Thoracic aorta (tissue), 2 donors: ENCODE measurements at regions not wholly inside any gene's neighbourhood (a gene's known extent, or its start where the extent isn't known, plus 50 kb on each side); places are given as distances from the start of the nearest gene placed in this dataset.

ENCODE experiments used
- ATAC-seq: fragments of 150-250 bp; one replicate; pipeline ENCODE4 v1.8.0; 2017; ENCODE audit warnings: low read depth; ENCODE audit not compliant: insufficient number of reproducible peaks, low FRiP score
- DNase-seq: peaks from one replicate; pipeline ENCODE4 v3.0.0-alpha.2; 2020; ENCODE audit warnings: low spot score
- H3K27ac ChIP-seq, 2 donors: fragments of 200-600 bp; sonication (generic); 1 replicate in 1 of 2; 2 replicates in 1 of 2; pipeline ENCODE4 v1.5.1; 2016; ENCODE audit warnings: mild to moderate bottlenecking in 2 of 2, moderate library complexity in 2 of 2
- H3K27me3 ChIP-seq: fragments of 200-600 bp; sonication (generic); replicated peaks from 2 replicates; pipeline ENCODE4 v1.6.0; 2016; ENCODE audit warnings: mild to moderate bottlenecking; ENCODE audit not compliant: insufficient read depth
- H3K36me3 ChIP-seq: fragments of 200-600 bp; sonication (generic); one replicate; pipeline ENCODE4 v1.5.1; 2016
- H3K4me1 ChIP-seq, 2 donors: fragments of 200-600 bp; sonication (generic); 1 replicate in 1 of 2; 2 replicates in 1 of 2; pipeline versions ENCODE4 v1.5.1 to v1.6.0; 2016; ENCODE audit warnings: low read depth in 2 of 2, mild to moderate bottlenecking in 1 of 2; ENCODE audit not compliant: control insufficient read depth in 1 of 2
- H3K4me3 ChIP-seq: fragments of 200-600 bp; sonication (generic); 2 replicates; pipeline ENCODE4 v1.5.1; 2016; ENCODE audit warnings: mild to moderate bottlenecking
- H3K9me3 ChIP-seq: fragments of 200-600 bp; sonication (generic); 2 replicates; pipeline ENCODE4 v1.5.1; 2016
- TF ChIP-seq, protein P1 (sequence below): fragments of 200-600 bp; sonication (generic); IDR thresholded peaks from one replicate; pipeline ENCODE4 v1.5.1; 2019; ENCODE audit warnings: antibody characterized with exemption

DNA sequence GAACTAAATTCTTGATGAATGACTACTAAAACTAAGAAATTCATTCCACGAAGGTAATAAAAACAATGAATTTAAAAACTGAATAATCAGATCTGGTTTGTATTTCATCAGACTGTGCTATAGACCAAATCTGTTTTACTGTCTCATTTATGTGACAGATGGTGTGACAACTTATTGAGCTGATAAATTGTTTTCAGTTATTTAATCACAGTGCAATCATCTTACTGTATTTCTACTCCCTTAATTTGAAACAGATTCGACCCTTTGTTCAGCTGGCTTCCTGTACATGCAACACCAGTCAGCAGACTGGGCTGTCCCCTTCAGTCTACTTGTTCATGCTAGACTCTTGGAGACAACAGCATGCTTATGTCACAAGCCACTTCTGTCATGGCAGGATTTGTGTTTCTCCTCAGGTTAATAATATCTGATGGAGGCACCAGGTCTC lies 150.9 kb downstream of the MBL2 start:
- Histone ChIP-seq H3K27ac (no peak overlapping the region), H3K4me3 (no peak overlapping the region), H3K27me3 (no peaks in the 10 kb centered on the region), H3K36me3 (no peaks in the 10 kb centered on the region), H3K9me3 (no peaks in the 10 kb centered on the region), H3K4me1 (no peaks in the 10 kb centered on the region)
- DNase-seq, result no peak
- TF ChIP-seq, protein P1, sequence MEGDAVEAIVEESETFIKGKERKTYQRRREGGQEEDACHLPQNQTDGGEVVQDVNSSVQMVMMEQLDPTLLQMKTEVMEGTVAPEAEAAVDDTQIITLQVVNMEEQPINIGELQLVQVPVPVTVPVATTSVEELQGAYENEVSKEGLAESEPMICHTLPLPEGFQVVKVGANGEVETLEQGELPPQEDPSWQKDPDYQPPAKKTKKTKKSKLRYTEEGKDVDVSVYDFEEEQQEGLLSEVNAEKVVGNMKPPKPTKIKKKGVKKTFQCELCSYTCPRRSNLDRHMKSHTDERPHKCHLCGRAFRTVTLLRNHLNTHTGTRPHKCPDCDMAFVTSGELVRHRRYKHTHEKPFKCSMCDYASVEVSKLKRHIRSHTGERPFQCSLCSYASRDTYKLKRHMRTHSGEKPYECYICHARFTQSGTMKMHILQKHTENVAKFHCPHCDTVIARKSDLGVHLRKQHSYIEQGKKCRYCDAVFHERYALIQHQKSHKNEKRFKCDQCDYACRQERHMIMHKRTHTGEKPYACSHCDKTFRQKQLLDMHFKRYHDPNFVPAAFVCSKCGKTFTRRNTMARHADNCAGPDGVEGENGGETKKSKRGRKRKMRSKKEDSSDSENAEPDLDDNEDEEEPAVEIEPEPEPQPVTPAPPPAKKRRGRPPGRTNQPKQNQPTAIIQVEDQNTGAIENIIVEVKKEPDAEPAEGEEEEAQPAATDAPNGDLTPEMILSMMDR, result no peak
- no peak for ATAC-seq

DNA sequence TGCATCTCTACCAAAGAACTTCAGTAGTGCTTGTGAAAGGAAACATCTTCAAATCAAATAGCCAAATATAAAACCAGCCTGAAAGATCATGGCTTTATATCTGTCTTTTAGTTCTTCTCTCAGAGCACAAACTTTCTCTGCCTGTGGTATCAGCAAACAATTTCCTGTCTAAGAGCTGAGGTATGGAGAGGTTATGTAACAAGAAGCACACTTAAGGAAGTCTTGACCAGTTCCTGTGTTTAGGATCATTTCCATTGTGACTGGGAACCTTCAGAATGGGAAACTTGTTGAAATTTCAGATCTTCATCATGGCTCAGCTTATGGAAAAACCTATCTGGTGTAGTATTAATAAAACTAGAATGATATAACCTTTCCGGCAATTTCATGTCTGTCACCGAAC lies 148.8 kb downstream of the MBL2 start:
- H3K27ac ChIP-seq, result no peak overlapping the region
- no peak for DNase-seq
- H3K36me3 ChIP-seq, result no peaks in the 10 kb centered on the region
- ATAC-seq, result no peak
- H3K4me1 ChIP-seq, result no peaks in the 10 kb centered on the region
- no peak overlapping the region for H3K4me3 ChIP-seq
- no peaks in the 10 kb centered on the region for H3K27me3 ChIP-seq
- no peaks in the 10 kb centered on the region for H3K9me3 ChIP-seq
- TF ChIP-seq, protein P1, result no peak

DNA sequence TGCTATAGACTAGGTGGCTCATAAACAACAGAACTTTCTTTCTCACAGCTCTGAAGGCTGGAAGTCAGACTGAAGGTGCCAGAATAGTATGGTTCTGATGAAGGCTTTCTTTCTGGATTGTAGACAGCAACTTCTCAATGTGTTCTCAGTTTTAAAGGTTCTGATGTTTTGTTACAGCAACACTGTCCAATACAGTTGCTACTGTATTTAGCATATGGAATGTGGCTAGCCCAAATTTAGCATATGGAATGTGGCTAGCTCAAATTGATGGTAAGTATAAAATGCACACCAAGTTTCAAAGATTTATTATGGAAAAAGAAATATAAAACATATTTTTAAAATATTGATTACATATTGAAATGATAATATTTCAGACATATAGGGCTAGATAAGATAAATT lies 145.3 kb downstream of the MBL2 start:
- H3K9me3 ChIP-seq, result no peaks in the 10 kb centered on the region
- H3K36me3 ChIP-seq, result no peaks in the 10 kb centered on the region
- no peak overlapping the region for H3K27ac ChIP-seq
- H3K4me3 ChIP-seq, result no peak overlapping the region
- H3K4me1 ChIP-seq, result no peaks in the 10 kb centered on the region
- ATAC-seq, result no peak
- no peaks in the 10 kb centered on the region for H3K27me3 ChIP-seq
- TF ChIP-seq, protein P1, result no peak
- no peak for DNase-seq

DNA sequence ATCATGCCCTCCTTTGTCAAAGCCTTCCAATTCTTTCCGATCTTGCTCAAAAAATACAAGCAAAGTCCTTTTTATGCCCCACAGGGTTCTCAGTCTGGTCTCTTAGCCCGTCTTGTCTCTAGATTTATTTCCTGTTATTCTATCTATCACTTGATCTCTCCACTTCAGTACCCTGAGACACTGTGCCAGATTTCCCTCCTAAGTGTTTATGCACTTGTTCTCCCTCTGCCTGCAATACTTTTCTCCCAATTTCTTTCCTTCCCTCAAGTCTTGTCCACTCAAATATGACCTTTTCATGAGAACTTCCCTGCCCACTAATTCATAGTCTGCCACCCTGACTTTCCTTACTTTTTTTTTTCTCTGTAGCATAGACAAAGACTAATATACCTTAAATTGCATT lies 141.4 kb downstream of the MBL2 start:
- H3K4me3 ChIP-seq, result no peak overlapping the region
- TF ChIP-seq, protein P1, result no peak
- H3K4me1 ChIP-seq, result no peaks in the 10 kb centered on the region
- H3K27ac ChIP-seq, result no peak overlapping the region
- ATAC-seq (no peak), DNase-seq (no peak)
- H3K27me3 ChIP-seq, result no peaks in the 10 kb centered on the region
- no peaks in the 10 kb centered on the region for H3K36me3 ChIP-seq
- H3K9me3 ChIP-seq, result no peaks in the 10 kb centered on the region

DNA sequence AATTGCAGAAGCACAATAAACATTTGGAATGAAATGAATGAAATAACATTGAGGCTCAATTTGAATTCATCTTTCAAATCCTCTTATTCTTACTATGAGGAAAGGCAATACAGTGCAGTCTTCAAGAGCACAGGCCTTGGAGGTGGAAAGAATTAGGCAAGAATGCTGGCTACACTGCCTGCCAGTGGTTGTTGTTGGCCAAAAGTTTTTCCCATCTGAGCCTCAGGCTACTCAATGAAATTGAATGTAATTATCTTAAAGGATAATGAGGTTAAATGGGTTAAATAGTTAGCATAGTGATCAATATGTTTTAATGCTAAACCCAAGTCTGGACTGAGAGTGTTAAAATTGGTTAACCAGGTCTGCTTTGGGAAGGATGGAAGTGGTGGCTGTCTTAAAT lies 140.9 kb downstream of the MBL2 start:
- ATAC-seq (no peak), DNase-seq (no peak)
- TF ChIP-seq, protein P1, result no peak
- no peaks in the 10 kb centered on the region for H3K36me3 ChIP-seq
- H3K4me3 ChIP-seq, result no peak overlapping the region
- H3K27ac ChIP-seq, result no peak overlapping the region
- no peaks in the 10 kb centered on the region for H3K4me1 ChIP-seq
- no peaks in the 10 kb centered on the region for H3K9me3 ChIP-seq
- no peaks in the 10 kb centered on the region for H3K27me3 ChIP-seq
